Eye (tissue), 1 donor: ENCODE measurements at regions not wholly inside any gene's neighbourhood (a gene's known extent, or its start where the extent isn't known, plus 50 kb on each side); places are given as distances from the start of the nearest gene placed in this dataset.
A peak's percentile ranks its signal among the peaks of the same experiment; 100 is the strongest.
"Not testable (repeated sequence)": the region's sequence is repeated elsewhere in the genome, so short reads cannot be mapped to it uniquely, and the experiment has no call there.

Experiments used
- DNase-seq: peaks from one replicate; pipeline ENCODE4 v3.0.0-alpha.2; 2015

- no peak for DNase-seq
Observed at GRCh38 chrX:73940893-73941470, 88.5 kb upstream of the XIST start.

- DNase-seq, result not testable (repeated sequence)
Observed at GRCh38 chrX:73937843-73938242, 85.3 kb upstream of the XIST start.

- no peak for DNase-seq
Observed at GRCh38 chrX:73932522-73932921, 80.0 kb upstream of the XIST start.

- DNase-seq, result no peak
Observed at GRCh38 chrX:73930300-73930699, 77.8 kb upstream of the XIST start.

- peak; percentile 6 for DNase-seq
Observed at GRCh38 chrX:73922856-73923455, 70.4 kb upstream of the XIST start.

GRCh38 chrX:73916931-73917667 lies 64.6 kb upstream of the XIST start:
- peak; percentile 33 for DNase-seq

GRCh38 chrX:73916489-73916888 lies 64.0 kb upstream of the XIST start:
- no peak for DNase-seq

GRCh38 chrX:73914792-73915191 lies 62.3 kb upstream of the XIST start:
- DNase-seq, result not testable (repeated sequence)

- DNase-seq, result no peak
Observed at GRCh38 chrX:73913580-73913979, 61.1 kb upstream of the XIST start.

- not testable (repeated sequence) for DNase-seq
Observed at GRCh38 chrX:73911946-73912345, 59.4 kb upstream of the XIST start.

GRCh38 chrX:73905749-73906374 lies 53.3 kb upstream of the XIST start:
- not testable (repeated sequence) for DNase-seq

GRCh38 chrX:73903941-73904340 lies 51.4 kb upstream of the XIST start:
- no peak for DNase-seq
